ENCODE measurements at regions not wholly inside any gene's neighbourhood (a gene's known extent, or its start where the extent isn't known, plus 50 kb on each side); places are given as distances from the start of the nearest gene placed in this dataset.

- TF ChIP-seq, protein P1, sequence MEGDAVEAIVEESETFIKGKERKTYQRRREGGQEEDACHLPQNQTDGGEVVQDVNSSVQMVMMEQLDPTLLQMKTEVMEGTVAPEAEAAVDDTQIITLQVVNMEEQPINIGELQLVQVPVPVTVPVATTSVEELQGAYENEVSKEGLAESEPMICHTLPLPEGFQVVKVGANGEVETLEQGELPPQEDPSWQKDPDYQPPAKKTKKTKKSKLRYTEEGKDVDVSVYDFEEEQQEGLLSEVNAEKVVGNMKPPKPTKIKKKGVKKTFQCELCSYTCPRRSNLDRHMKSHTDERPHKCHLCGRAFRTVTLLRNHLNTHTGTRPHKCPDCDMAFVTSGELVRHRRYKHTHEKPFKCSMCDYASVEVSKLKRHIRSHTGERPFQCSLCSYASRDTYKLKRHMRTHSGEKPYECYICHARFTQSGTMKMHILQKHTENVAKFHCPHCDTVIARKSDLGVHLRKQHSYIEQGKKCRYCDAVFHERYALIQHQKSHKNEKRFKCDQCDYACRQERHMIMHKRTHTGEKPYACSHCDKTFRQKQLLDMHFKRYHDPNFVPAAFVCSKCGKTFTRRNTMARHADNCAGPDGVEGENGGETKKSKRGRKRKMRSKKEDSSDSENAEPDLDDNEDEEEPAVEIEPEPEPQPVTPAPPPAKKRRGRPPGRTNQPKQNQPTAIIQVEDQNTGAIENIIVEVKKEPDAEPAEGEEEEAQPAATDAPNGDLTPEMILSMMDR (IDR thresholded peaks at IDR 0.05; ENCODE audit: insufficient read depth, low read depth, low read length) = no peak
- no peak for TF ChIP-seq EZH2 (IDR thresholded peaks at IDR 0.05; ENCODE audit: insufficient read depth, low read length)
These were observed 87.0 kb upstream of the UBL3 start for GRCh38 chr13:29937379-29937778.

All from astrocyte (in vitro differentiated cells and primary cell).